ENCODE measurements at regions not wholly inside any gene's neighbourhood (a gene's known extent, or its start where the extent isn't known, plus 50 kb on each side); places are given as distances from the start of the nearest gene placed in this dataset.

- DNase-seq (ENCODE audit: low read depth), result no peak
These were observed 244.9 kb downstream of the LOXHD1 start for GRCh38 chr18:46411867-46412690.

- no peak for DNase-seq (ENCODE audit: low read depth)
These were observed 244.1 kb downstream of the LOXHD1 start for GRCh38 chr18:46412916-46413315.

- DNase-seq (ENCODE audit: low read depth), result no peak
These were observed 243.3 kb downstream of the LOXHD1 start for GRCh38 chr18:46413684-46414083.

GRCh38 chr18:46414863-46415262, 242.2 kb downstream of the LOXHD1 start:
- DNase-seq (ENCODE audit: low read depth), result no peak

GRCh38 chr18:46415532-46416252, 241.3 kb downstream of the LOXHD1 start:
- DNase-seq (ENCODE audit: low read depth), result no peak

GRCh38 chr18:46416706-46417638, 240.0 kb downstream of the LOXHD1 start:
- DNase-seq (ENCODE audit: low read depth), result peak; percentile 7

- no peak for DNase-seq (ENCODE audit: low read depth)
These were observed 238.3 kb downstream of the LOXHD1 start for GRCh38 chr18:46418663-46419260.

GRCh38 chr18:46419391-46420141, 237.5 kb downstream of the LOXHD1 start:
- DNase-seq (ENCODE audit: low read depth), result no peak

GRCh38 chr18:46421973-46422551, 235.0 kb downstream of the LOXHD1 start:
- DNase-seq (ENCODE audit: low read depth), result no peak

GRCh38 chr18:46422552-46423055, 234.4 kb downstream of the LOXHD1 start:
- no peak for DNase-seq (ENCODE audit: low read depth)

- no peak for DNase-seq (ENCODE audit: low read depth)
These were observed 233.7 kb downstream of the LOXHD1 start for GRCh38 chr18:46423226-46423805.

GRCh38 chr18:46424898-46425297, 232.1 kb downstream of the LOXHD1 start:
- no peak for DNase-seq (ENCODE audit: low read depth)

GRCh38 chr18:46425511-46425910, 231.5 kb downstream of the LOXHD1 start:
- no peak for DNase-seq (ENCODE audit: low read depth)

GRCh38 chr18:46426021-46426678, 230.9 kb downstream of the LOXHD1 start:
- no peak for DNase-seq (ENCODE audit: low read depth)

- no peak for DNase-seq (ENCODE audit: low read depth)
These were observed 230.4 kb downstream of the LOXHD1 start for GRCh38 chr18:46426679-46427047.
